Pons (tissue), 1 donor: ENCODE measurements at regions not wholly inside any gene's neighbourhood (a gene's known extent, or its start where the extent isn't known, plus 50 kb on each side); places are given as distances from the start of the nearest gene placed in this dataset.
"Not testable (repeated sequence)": the region's sequence is repeated elsewhere in the genome, so short reads cannot be mapped to it uniquely, and the experiment has no call there.

Source experiments
- DNase-seq: peaks from one replicate; pipeline ENCODE4 v3.0.0-alpha.2; 2016; ENCODE audit warnings: low spot score

GRCh38 chr4:10388146-10388545 is 69.1 kb downstream of the ZNF518B start:
- not testable (repeated sequence) for DNase-seq

- DNase-seq = no peak
Measured at GRCh38 chr4:10385994-10386394, 71.2 kb downstream of the ZNF518B start.

- no peak for DNase-seq
Measured at GRCh38 chr4:10384974-10385373, 72.3 kb downstream of the ZNF518B start.

- DNase-seq = no peak
Measured at GRCh38 chr4:10383417-10383816, 73.8 kb downstream of the ZNF518B start.

GRCh38 chr4:10382171-10382570 is 75.1 kb downstream of the ZNF518B start:
- not testable (repeated sequence) for DNase-seq

- DNase-seq = no peak
Measured at GRCh38 chr4:10381146-10381545, 76.1 kb downstream of the ZNF518B start.

- DNase-seq = no peak
Measured at GRCh38 chr4:10380735-10381134, 76.5 kb downstream of the ZNF518B start.

- DNase-seq = no peak
Measured at GRCh38 chr4:10371869-10372471, 85.3 kb downstream of the ZNF518B start.

GRCh38 chr4:10371121-10371520 is 86.1 kb downstream of the ZNF518B start:
- no peak for DNase-seq

- DNase-seq = no peak
Measured at GRCh38 chr4:10369517-10369916, 87.7 kb downstream of the ZNF518B start.

- no peak for DNase-seq
Measured at GRCh38 chr4:10366628-10367027, 90.6 kb downstream of the ZNF518B start.

- DNase-seq = no peak
Measured at GRCh38 chr4:10364194-10364593, 93.0 kb downstream of the ZNF518B start.

GRCh38 chr4:10354746-10355145 is 102.5 kb downstream of the ZNF518B start:
- DNase-seq = no peak

GRCh38 chr4:10354225-10354624 is 103.0 kb downstream of the ZNF518B start:
- DNase-seq = no peak

- DNase-seq = no peak
Measured at GRCh38 chr4:10353110-10353509, 104.1 kb downstream of the ZNF518B start.

GRCh38 chr4:10348241-10348640 is 109.0 kb downstream of the ZNF518B start:
- no peak for DNase-seq

GRCh38 chr4:10347815-10348214 is 109.4 kb downstream of the ZNF518B start:
- no peak for DNase-seq

- DNase-seq = no peak
Measured at GRCh38 chr4:10347281-10347795, 109.9 kb downstream of the ZNF518B start.

GRCh38 chr4:10346023-10346422 is 111.2 kb downstream of the ZNF518B start:
- DNase-seq = no peak

GRCh38 chr4:10345381-10345784 is 111.8 kb downstream of the ZNF518B start:
- DNase-seq = no peak

- DNase-seq = no peak
Measured at GRCh38 chr4:10344824-10345223, 112.4 kb downstream of the ZNF518B start.

- no peak for DNase-seq
Measured at GRCh38 chr4:10343656-10344055, 113.6 kb downstream of the ZNF518B start.

GRCh38 chr4:10342866-10343265 is 114.4 kb downstream of the ZNF518B start:
- DNase-seq = no peak

GRCh38 chr4:10336471-10336870 is 120.8 kb downstream of the ZNF518B start:
- DNase-seq = no peak
